ENCODE measurements at regions not wholly inside any gene's neighbourhood (a gene's known extent, or its start where the extent isn't known, plus 50 kb on each side); places are given as distances from the start of the nearest gene placed in this dataset.

- DNase-seq: no peak
- Mint-ChIP-seq H3K4me3 (peak overlapping the region; percentile 6), H3K36me3 (ENCODE audit: low read depth) (no peaks in the 10 kb centered on the region), H3K27me3 (ENCODE audit: low read depth) (peaks cover 38% of the 10 kb centered on the region), H3K27ac (no peak overlapping the region), H3K4me1 (ENCODE audit: low read depth) (peaks cover 8% of the 10 kb centered on the region), H3K9me3 (no peaks in the 10 kb centered on the region)
- intact Hi-C loops (cut with micrococcal nuclease): no loop called here
- CTCF ChIA-PET: no interaction called here
Observed at GRCh38 chr3:168249205-168249549, 153.5 kb upstream of the GOLIM4 start.

GRCh38 chr3:168248383-168249204 lies 152.9 kb upstream of the GOLIM4 start:
- no peak for DNase-seq
- no peaks in the 10 kb centered on the region for H3K9me3 Mint-ChIP-seq
- no peak overlapping the region for H3K27ac Mint-ChIP-seq
- intact Hi-C loops (cut with micrococcal nuclease): no loop called here
- peaks cover 38% of the 10 kb centered on the region for H3K27me3 Mint-ChIP-seq (ENCODE audit: low read depth)
- no peak overlapping the region for H3K4me3 Mint-ChIP-seq
- H3K36me3 Mint-ChIP-seq (ENCODE audit: low read depth): no peaks in the 10 kb centered on the region
- CTCF ChIA-PET: no interaction called here
- H3K4me1 Mint-ChIP-seq (ENCODE audit: low read depth): peaks cover 8% of the 10 kb centered on the region

GRCh38 chr3:168241156-168241555 lies 145.4 kb upstream of the GOLIM4 start:
- intact Hi-C loops (cut with micrococcal nuclease): no loop called here
- CTCF ChIA-PET: no interaction called here
- DNase-seq: no peak
- Mint-ChIP-seq H3K4me3 (no peak overlapping the region), H3K36me3 (ENCODE audit: low read depth) (no peaks in the 10 kb centered on the region), H3K9me3 (no peaks in the 10 kb centered on the region), H3K27me3 (ENCODE audit: low read depth) (peaks cover 1% of the 10 kb centered on the region), H3K27ac (no peak overlapping the region), H3K4me1 (ENCODE audit: low read depth) (no peaks in the 10 kb centered on the region)

- H3K4me3 Mint-ChIP-seq: no peak overlapping the region
- CTCF ChIA-PET: no interaction called here
- H3K9me3 Mint-ChIP-seq: no peaks in the 10 kb centered on the region
- peak overlapping the region; percentile 32 for H3K27ac Mint-ChIP-seq
- intact Hi-C loops (cut with micrococcal nuclease): no loop called here
- H3K27me3 Mint-ChIP-seq (ENCODE audit: low read depth): peaks cover 1% of the 10 kb centered on the region
- DNase-seq: no peak
- no peaks in the 10 kb centered on the region for H3K36me3 Mint-ChIP-seq (ENCODE audit: low read depth)
- no peaks in the 10 kb centered on the region for H3K4me1 Mint-ChIP-seq (ENCODE audit: low read depth)
Observed at GRCh38 chr3:168239287-168239686, 143.6 kb upstream of the GOLIM4 start.

- Mint-ChIP-seq H3K4me3 (no peak overlapping the region), H3K4me1 (ENCODE audit: low read depth) (no peaks in the 10 kb centered on the region), H3K9me3 (peaks cover 2% of the 10 kb centered on the region), H3K27me3 (ENCODE audit: low read depth) (no peaks in the 10 kb centered on the region), H3K27ac (no peak overlapping the region), H3K36me3 (ENCODE audit: low read depth) (no peaks in the 10 kb centered on the region)
- no peak for DNase-seq
- CTCF ChIA-PET: no interaction called here
- intact Hi-C loops (cut with micrococcal nuclease): no loop called here
Observed at GRCh38 chr3:168233001-168233400, 137.3 kb upstream of the GOLIM4 start.

- CTCF ChIA-PET: no interaction called here
- intact Hi-C loops (cut with micrococcal nuclease): no loop called here
- Mint-ChIP-seq H3K4me1 (ENCODE audit: low read depth) (no peaks in the 10 kb centered on the region), H3K9me3 (no peaks in the 10 kb centered on the region), H3K36me3 (ENCODE audit: low read depth) (no peaks in the 10 kb centered on the region), H3K27me3 (ENCODE audit: low read depth) (peaks cover 2% of the 10 kb centered on the region), H3K4me3 (no peak overlapping the region), H3K27ac (no peak overlapping the region)
- no peak for DNase-seq
Observed at GRCh38 chr3:168223085-168223484, 127.4 kb upstream of the GOLIM4 start.

- Mint-ChIP-seq H3K27ac (no peak overlapping the region), H3K36me3 (ENCODE audit: low read depth) (no peaks in the 10 kb centered on the region)
- CTCF ChIA-PET: interaction anchor here (0.9 kb wide), 1 partner anchor 9 kb away, joined by 3 read pairs; no protein-coding TSS in a partner anchor
Observed at GRCh38 chr3:168220556-168220955, 124.8 kb upstream of the GOLIM4 start.

GRCh38 chr3:168219530-168219929 lies 123.8 kb upstream of the GOLIM4 start:
- H3K27me3 Mint-ChIP-seq (ENCODE audit: low read depth): peaks cover 2% of the 10 kb centered on the region
- H3K4me3 Mint-ChIP-seq: no peak overlapping the region
- intact Hi-C loops (cut with micrococcal nuclease): loop anchor here (10.0 kb wide), 1 partner anchor 395 kb away; no protein-coding TSS in a partner anchor
- H3K36me3 Mint-ChIP-seq (ENCODE audit: low read depth): no peaks in the 10 kb centered on the region
- no peaks in the 10 kb centered on the region for H3K9me3 Mint-ChIP-seq
- no peak for DNase-seq
- CTCF ChIA-PET: no interaction called here
- no peak overlapping the region for H3K27ac Mint-ChIP-seq
- no peaks in the 10 kb centered on the region for H3K4me1 Mint-ChIP-seq (ENCODE audit: low read depth)

More at GRCh38 chr3:168220556-168220955, 124.8 kb upstream of the GOLIM4 start:
- H3K4me3 Mint-ChIP-seq: no peak overlapping the region
- no peak for DNase-seq
- H3K9me3 Mint-ChIP-seq: no peaks in the 10 kb centered on the region
- H3K4me1 Mint-ChIP-seq (ENCODE audit: low read depth): no peaks in the 10 kb centered on the region
- intact Hi-C loops (cut with micrococcal nuclease): no loop called here
- H3K27me3 Mint-ChIP-seq (ENCODE audit: low read depth): peaks cover 2% of the 10 kb centered on the region

GRCh38 chr3:168218600-168218999 lies 122.9 kb upstream of the GOLIM4 start:
- CTCF ChIA-PET: interaction anchor here (0.6 kb wide), 1 partner anchor 25 kb away, joined by 6 read pairs; no protein-coding TSS in a partner anchor
- no peaks in the 10 kb centered on the region for H3K4me1 Mint-ChIP-seq (ENCODE audit: low read depth)
- H3K27ac Mint-ChIP-seq: no peak overlapping the region
- H3K4me3 Mint-ChIP-seq: no peak overlapping the region
- DNase-seq: no peak
- intact Hi-C loops (cut with micrococcal nuclease): loop anchor here (10.0 kb wide), 1 partner anchor 396 kb away; no protein-coding TSS in a partner anchor
- H3K27me3 Mint-ChIP-seq (ENCODE audit: low read depth): peaks cover 2% of the 10 kb centered on the region
- no peaks in the 10 kb centered on the region for H3K9me3 Mint-ChIP-seq
- H3K36me3 Mint-ChIP-seq (ENCODE audit: low read depth): no peaks in the 10 kb centered on the region

GRCh38 chr3:168216851-168217250 lies 121.1 kb upstream of the GOLIM4 start:
- intact Hi-C loops (cut with micrococcal nuclease): loop anchor here (10.0 kb wide), 1 partner anchor 398 kb away; no protein-coding TSS in a partner anchor

GRCh38 chr3:168213920-168214319 lies 118.2 kb upstream of the GOLIM4 start:
- DNase-seq: no peak
- Mint-ChIP-seq H3K4me3 (no peak overlapping the region), H3K36me3 (ENCODE audit: low read depth) (no peaks in the 10 kb centered on the region), H3K9me3 (no peaks in the 10 kb centered on the region), H3K4me1 (ENCODE audit: low read depth) (no peaks in the 10 kb centered on the region), H3K27ac (no peak overlapping the region), H3K27me3 (ENCODE audit: low read depth) (peaks cover 2% of the 10 kb centered on the region)
- CTCF ChIA-PET: no interaction called here
- intact Hi-C loops (cut with micrococcal nuclease): loop anchor here (5.0 to 10.0 kb wide), 3 partner anchors 253 to 1453 kb away; no protein-coding TSS in a partner anchor

More at GRCh38 chr3:168216851-168217250, 121.1 kb upstream of the GOLIM4 start:
- Mint-ChIP-seq H3K27me3 (ENCODE audit: low read depth) (peaks cover 2% of the 10 kb centered on the region), H3K4me3 (no peak overlapping the region), H3K4me1 (ENCODE audit: low read depth) (no peaks in the 10 kb centered on the region), H3K36me3 (ENCODE audit: low read depth) (no peaks in the 10 kb centered on the region), H3K27ac (no peak overlapping the region), H3K9me3 (no peaks in the 10 kb centered on the region)
- CTCF ChIA-PET: interaction anchor here (0.6 kb wide), 1 partner anchor 150 kb away, joined by 3 read pairs; no protein-coding TSS in a partner anchor
- DNase-seq: no peak

- Mint-ChIP-seq H3K4me3 (no peak overlapping the region), H3K27ac (no peak overlapping the region), H3K27me3 (ENCODE audit: low read depth) (no peaks in the 10 kb centered on the region), H3K4me1 (ENCODE audit: low read depth) (no peaks in the 10 kb centered on the region), H3K9me3 (no peaks in the 10 kb centered on the region), H3K36me3 (ENCODE audit: low read depth) (no peaks in the 10 kb centered on the region)
- intact Hi-C loops (cut with micrococcal nuclease): loop anchor here (5.0 to 10.0 kb wide), 3 partner anchors 255 to 1455 kb away; no protein-coding TSS in a partner anchor
- no peak for DNase-seq
- CTCF ChIA-PET: no interaction called here
Observed at GRCh38 chr3:168212664-168213285, 117.1 kb upstream of the GOLIM4 start.

Measured in activated naive CD4-positive, alpha-beta T cell treated with anti-CD3 and anti-CD28 coated beads for 36 hours (primary cell).